Calu3 (cell line): ENCODE measurements at regions not wholly inside any gene's neighbourhood (a gene's known extent, or its start where the extent isn't known, plus 50 kb on each side); places are given as distances from the start of the nearest gene placed in this dataset.

Experiments used
- BruUV-seq: library from RNA; stranded (reverse); fragments of 400-500 nt; replicated peaks from 2 replicates; lab custom pipeline; 2021; lab: Mats Ljungman, UMichigan
- CTCF ChIA-PET: fragments of 300-600 bp; sonication (Branson Sonifier 250); formaldehyde crosslinking; loops from one replicate; lab custom pipeline; 2022; ENCODE audit warnings: antibody characterized with exemption; lab: Charles Lee
- DNase-seq: peaks from one replicate; pipeline ENCODE4 v3.0.0; 2022
- H3K27ac Mint-ChIP-seq: one replicate; pipeline ENCODE4 v1.8.0; 2022; ENCODE audit warnings: mixed read lengths; ENCODE audit not compliant: unreplicated experiment
- H3K27me3 Mint-ChIP-seq: one replicate; pipeline ENCODE4 v1.8.0; 2022; ENCODE audit warnings: mixed read lengths; ENCODE audit not compliant: unreplicated experiment
- H3K36me3 Mint-ChIP-seq: one replicate; pipeline ENCODE4 v1.8.0; 2022; ENCODE audit warnings: mild to moderate bottlenecking, moderate library complexity, mixed read lengths; ENCODE audit not compliant: insufficient read depth, unreplicated experiment
- H3K4me1 Mint-ChIP-seq: one replicate; pipeline ENCODE4 v1.8.0; 2022; ENCODE audit warnings: mild to moderate bottlenecking, low read depth, mixed read lengths; ENCODE audit not compliant: unreplicated experiment
- H3K4me3 Mint-ChIP-seq: one replicate; pipeline ENCODE4 v1.8.0; 2022; ENCODE audit warnings: mild to moderate bottlenecking, low read depth, moderate library complexity, mixed read lengths; ENCODE audit not compliant: unreplicated experiment
- H3K9me3 Mint-ChIP-seq: one replicate; pipeline ENCODE4 v1.8.0; 2022; ENCODE audit warnings: low read depth, mixed read lengths; ENCODE audit not compliant: unreplicated experiment
- intact Hi-C: fragments of 100-400 bp; cut with micrococcal nuclease; formaldehyde crosslinking; loops from one replicate; pipeline ENCODE4 v1.10.0; 2022; ENCODE audit not compliant: unreplicated experiment
- TF ChIP-seq, protein P1 (sequence below): fragments of 200-600 bp; IDR thresholded peaks from one replicate; pipeline ENCODE4 v1.8.0; 2022; ENCODE audit warnings: antibody characterized with exemption; ENCODE audit not compliant: unreplicated experiment

GRCh38 chr6:140209775-140210174, 835.3 kb upstream of the CITED2 start:
- TF ChIP-seq, protein P1, sequence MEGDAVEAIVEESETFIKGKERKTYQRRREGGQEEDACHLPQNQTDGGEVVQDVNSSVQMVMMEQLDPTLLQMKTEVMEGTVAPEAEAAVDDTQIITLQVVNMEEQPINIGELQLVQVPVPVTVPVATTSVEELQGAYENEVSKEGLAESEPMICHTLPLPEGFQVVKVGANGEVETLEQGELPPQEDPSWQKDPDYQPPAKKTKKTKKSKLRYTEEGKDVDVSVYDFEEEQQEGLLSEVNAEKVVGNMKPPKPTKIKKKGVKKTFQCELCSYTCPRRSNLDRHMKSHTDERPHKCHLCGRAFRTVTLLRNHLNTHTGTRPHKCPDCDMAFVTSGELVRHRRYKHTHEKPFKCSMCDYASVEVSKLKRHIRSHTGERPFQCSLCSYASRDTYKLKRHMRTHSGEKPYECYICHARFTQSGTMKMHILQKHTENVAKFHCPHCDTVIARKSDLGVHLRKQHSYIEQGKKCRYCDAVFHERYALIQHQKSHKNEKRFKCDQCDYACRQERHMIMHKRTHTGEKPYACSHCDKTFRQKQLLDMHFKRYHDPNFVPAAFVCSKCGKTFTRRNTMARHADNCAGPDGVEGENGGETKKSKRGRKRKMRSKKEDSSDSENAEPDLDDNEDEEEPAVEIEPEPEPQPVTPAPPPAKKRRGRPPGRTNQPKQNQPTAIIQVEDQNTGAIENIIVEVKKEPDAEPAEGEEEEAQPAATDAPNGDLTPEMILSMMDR: no peak
- intact Hi-C loops: no loop called here
- Mint-ChIP-seq H3K27me3 (no peaks in the 10 kb centered on the region), H3K4me1 (no peaks in the 10 kb centered on the region), H3K4me3 (no peak overlapping the region), H3K27ac (no peak overlapping the region), H3K36me3 (no peaks in the 10 kb centered on the region), H3K9me3 (no peaks in the 10 kb centered on the region)
- CTCF ChIA-PET: interaction anchor here (0.6 kb wide), 1 partner anchor 1437 kb away, joined by 4 read pairs; no protein-coding TSS in a partner anchor
- no TSS peak for BruUV-seq
- DNase-seq: no peak

DNA sequence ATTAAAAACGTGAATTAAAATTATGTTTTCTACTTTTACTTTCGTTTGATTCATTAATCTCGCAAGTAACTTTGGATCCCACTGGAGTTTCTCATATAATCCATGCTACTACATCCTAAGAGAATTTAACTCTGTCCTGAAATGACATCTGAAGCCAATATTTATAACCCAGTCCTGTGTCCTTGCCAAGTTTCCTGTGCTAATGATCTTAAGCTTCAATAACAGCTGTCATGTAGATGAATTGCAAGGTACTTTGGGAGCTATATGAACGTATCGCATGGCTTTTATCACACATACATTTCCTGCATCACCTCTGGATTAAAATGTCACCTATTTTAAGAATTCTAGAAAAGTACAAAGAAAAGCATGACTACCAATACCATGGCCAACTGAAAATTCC, 833.8 kb upstream of the CITED2 start:
- Mint-ChIP-seq H3K27me3 (no peaks in the 10 kb centered on the region), H3K4me1 (no peaks in the 10 kb centered on the region), H3K36me3 (no peaks in the 10 kb centered on the region), H3K4me3 (no peak overlapping the region), H3K27ac (no peak overlapping the region), H3K9me3 (no peaks in the 10 kb centered on the region)
- TF ChIP-seq, protein P1: no peak
- intact Hi-C loops: no loop called here
- CTCF ChIA-PET: interaction anchor here (0.7 kb wide), 1 partner anchor 254 kb away, joined by 3 read pairs; no protein-coding TSS in a partner anchor
- no peak for DNase-seq
- BruUV-seq: no TSS peak

- Mint-ChIP-seq H3K27me3 (no peaks in the 10 kb centered on the region), H3K4me1 (no peaks in the 10 kb centered on the region), H3K36me3 (no peaks in the 10 kb centered on the region), H3K9me3 (no peaks in the 10 kb centered on the region), H3K27ac (no peak overlapping the region), H3K4me3 (no peak overlapping the region)
- TF ChIP-seq, protein P1: no peak
- no TSS peak for BruUV-seq
- no peak for DNase-seq
- intact Hi-C loops: no loop called here
- CTCF ChIA-PET: no interaction called here
Measured at GRCh38 chr6:140205795-140206593, 831.5 kb upstream of the CITED2 start.

DNA sequence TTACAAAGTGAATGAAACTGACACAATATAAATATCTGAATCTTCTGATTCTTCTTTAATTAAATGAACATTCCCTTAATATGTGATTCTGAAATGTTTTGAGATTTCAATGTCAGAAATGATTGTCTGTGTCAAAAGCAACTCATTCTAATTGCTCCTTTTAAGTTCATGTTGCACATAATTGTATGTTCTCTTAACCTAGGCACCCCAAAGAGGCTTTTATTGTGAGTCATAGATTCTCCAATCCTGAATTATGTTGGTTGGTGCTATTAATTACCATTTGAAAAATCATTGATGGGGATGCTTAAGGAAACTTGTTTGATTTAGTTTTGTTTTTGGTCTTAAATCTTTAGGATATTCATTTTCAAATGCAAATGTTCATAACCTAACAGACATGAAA, 829.7 kb upstream of the CITED2 start:
- H3K4me3 Mint-ChIP-seq: no peak overlapping the region
- H3K36me3 Mint-ChIP-seq: no peaks in the 10 kb centered on the region
- CTCF ChIA-PET: no interaction called here
- TF ChIP-seq, protein P1: no peak
- BruUV-seq: no TSS peak
- intact Hi-C loops: no loop called here
- no peaks in the 10 kb centered on the region for H3K4me1 Mint-ChIP-seq
- no peaks in the 10 kb centered on the region for H3K27me3 Mint-ChIP-seq
- H3K9me3 Mint-ChIP-seq: no peaks in the 10 kb centered on the region
- H3K27ac Mint-ChIP-seq: no peak overlapping the region
- DNase-seq: no peak
